LNCaP clone FGC (cell line): ENCODE measurements at regions not wholly inside any gene's neighbourhood (a gene's known extent, or its start where the extent isn't known, plus 50 kb on each side); places are given as distances from the start of the nearest gene placed in this dataset.

Experiments
- DNase-seq: peaks from one replicate; pipeline ENCODE4 v3.0.0-alpha.2; 2011; ENCODE audit warnings: low read depth
- H3K4me3 ChIP-seq: 2 replicates; pipeline ENCODE4 v1.5.1; 2011; ENCODE audit warnings: mild to moderate bottlenecking, low read depth, low read length, control low read depth
- CTCF ChIP-seq: IDR thresholded peaks from 2 replicates; pipeline ENCODE4 v1.5.1; 2012; ENCODE audit warnings: mild to moderate bottlenecking; ENCODE audit not compliant: control insufficient read depth, insufficient read depth; ENCODE audit errors: extremely low read depth

- no peak overlapping the region for H3K4me3 ChIP-seq
- no peak for DNase-seq
- no peak for TF ChIP-seq CTCF
These were observed 56.2 kb downstream of the PABPC4L start for GRCh38 chr4:134145369-134145768.

GRCh38 chr4:134144337-134144736 is 57.3 kb downstream of the PABPC4L start:
- no peak for TF ChIP-seq CTCF
- DNase-seq, result no peak
- H3K4me3 ChIP-seq, result no peak overlapping the region

GRCh38 chr4:134141728-134142127 is 59.9 kb downstream of the PABPC4L start:
- no peak overlapping the region for H3K4me3 ChIP-seq
- no peak for TF ChIP-seq CTCF
- DNase-seq, result no peak

- no peak for TF ChIP-seq CTCF
- no peak overlapping the region for H3K4me3 ChIP-seq
- DNase-seq, result no peak
These were observed 62.4 kb downstream of the PABPC4L start for GRCh38 chr4:134139188-134139587.

- TF ChIP-seq CTCF, result no peak
- DNase-seq, result no peak
- no peak overlapping the region for H3K4me3 ChIP-seq
These were observed 69.4 kb downstream of the PABPC4L start for GRCh38 chr4:134132086-134132783.

- DNase-seq, result no peak
- H3K4me3 ChIP-seq, result no peak overlapping the region
- no peak for TF ChIP-seq CTCF
These were observed 74.6 kb downstream of the PABPC4L start for GRCh38 chr4:134126955-134127354.

- no peak for DNase-seq
- TF ChIP-seq CTCF, result no peak
- H3K4me3 ChIP-seq, result no peak overlapping the region
These were observed 75.5 kb downstream of the PABPC4L start for GRCh38 chr4:134126000-134126560.
